Hematopoietic multipotent progenitor cell treated with erythropoietin and hydrocortisone succinate and interleukin-3 and kit ligand, for 8 days (in vitro differentiated cells): ENCODE measurements at regions not wholly inside any gene's neighbourhood (a gene's known extent, or its start where the extent isn't known, plus 50 kb on each side); places are given as distances from the start of the nearest gene placed in this dataset.

Source experiments
- DNase-seq: peaks from one replicate; pipeline ENCODE4 v3.0.0-alpha.2; 2015

DNA sequence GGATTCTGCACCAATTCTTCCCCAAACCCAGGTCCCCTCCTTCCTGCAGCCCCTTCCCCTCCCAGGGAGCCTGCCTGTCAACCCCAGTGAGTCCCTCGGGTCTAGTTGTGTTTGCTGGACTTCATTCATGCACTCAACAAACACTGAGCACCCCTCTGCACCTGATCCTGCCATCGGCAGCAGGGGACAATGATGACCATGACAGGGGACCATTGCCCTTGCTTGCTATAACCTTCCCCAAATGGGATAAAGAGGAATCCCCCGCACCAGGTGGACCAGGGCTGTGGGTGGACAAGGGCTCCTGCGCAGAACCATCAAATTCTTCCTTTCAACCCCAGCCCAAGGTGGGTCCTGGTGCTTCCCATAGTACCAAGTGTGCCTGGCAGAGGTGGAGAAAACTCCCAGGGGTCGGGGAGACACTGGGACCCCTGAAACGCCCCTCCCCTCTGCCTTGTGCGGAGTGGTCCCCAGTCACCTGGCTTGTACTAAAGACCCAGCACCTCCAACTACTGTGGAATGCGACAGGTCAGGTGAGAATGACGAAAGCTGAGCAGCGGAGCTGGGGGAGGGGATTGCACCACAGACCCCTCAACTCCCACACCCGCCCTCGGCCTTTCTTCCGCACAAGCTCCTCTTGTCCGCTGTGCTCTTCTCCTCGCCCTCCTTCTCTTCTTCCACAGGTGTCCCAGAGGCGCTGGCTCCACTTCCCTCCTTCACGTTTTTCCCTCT, 119.9 kb upstream of the ZNF217 start:
- DNase-seq: no peak

DNA sequence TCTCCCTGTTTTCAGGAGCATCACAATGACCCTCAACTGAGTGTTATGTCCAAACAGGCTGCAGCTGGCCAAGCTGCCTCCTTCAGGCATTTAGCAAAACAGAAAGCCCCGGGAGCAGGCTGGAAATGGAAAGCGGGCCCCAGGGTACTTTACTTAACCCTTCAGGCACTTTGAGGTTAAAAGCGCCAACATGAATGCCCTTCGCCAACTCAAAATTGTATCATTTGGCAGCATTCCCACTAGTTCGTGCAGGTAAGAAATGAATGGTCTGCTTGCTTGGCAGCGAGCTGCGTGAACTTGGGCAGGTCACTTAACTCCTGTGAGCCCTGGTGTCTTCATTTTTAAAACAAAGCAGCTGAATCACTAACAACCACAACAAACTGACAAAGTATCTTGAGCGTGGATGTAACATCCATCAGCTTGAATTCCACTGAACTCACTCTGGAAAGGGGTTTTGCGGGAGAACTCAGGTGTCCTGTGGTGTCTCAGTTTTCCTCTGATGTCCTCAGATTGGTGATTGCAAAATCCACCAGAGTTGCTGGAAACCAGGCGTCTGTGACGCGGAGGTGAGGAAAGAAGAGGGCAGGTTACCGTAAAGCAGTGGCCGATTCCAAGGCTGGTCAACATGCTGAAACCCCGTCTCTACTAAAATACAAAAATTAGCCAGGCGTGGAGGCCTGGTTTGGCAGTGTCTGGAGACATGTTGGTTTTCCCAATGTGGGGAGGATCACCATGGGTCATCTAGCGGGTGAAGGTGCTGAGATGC, 118.8 kb upstream of the ZNF217 start:
- no peak for DNase-seq

DNA sequence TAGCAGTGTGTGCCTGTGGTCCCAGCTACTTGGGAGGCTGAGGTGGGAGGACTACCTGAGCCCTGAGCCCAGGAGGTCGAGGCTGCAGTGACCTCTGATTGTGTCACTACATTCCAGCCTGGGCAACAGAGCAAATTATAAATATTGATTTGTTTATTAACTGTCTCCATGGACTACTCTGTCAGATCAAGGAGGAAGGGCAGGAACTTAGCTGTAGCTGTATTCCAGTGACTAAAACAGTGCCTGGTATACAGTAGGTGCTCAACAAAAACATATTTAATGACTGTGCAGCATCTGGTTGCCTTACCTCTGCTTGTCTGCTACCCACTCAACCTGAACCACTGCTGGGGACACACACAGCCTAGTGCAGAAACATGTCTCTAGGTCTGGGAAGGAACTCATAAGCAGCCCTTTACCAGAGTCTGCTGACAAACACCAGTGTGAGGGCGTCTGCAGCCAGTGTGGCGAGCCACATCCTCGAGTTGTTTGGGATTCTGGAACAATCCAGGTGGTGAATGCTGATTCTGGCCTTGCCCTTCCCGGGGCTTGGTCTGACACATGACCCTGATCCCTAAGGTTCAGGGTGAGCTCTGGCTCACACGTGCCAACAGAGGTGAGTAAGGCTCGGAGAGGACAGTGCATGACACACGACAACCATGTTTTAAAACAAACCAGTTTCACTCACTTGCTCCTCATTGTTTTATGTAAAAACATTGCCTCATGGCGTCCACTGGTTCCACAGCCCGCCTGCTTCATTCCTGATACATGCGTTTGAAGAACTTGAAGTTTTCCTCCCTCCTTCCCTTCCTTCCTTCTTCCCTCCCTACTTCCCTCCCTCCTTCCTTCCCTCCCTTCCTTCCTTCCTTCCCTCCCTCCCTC, 117.9 kb upstream of the ZNF217 start:
- DNase-seq: no peak

DNA sequence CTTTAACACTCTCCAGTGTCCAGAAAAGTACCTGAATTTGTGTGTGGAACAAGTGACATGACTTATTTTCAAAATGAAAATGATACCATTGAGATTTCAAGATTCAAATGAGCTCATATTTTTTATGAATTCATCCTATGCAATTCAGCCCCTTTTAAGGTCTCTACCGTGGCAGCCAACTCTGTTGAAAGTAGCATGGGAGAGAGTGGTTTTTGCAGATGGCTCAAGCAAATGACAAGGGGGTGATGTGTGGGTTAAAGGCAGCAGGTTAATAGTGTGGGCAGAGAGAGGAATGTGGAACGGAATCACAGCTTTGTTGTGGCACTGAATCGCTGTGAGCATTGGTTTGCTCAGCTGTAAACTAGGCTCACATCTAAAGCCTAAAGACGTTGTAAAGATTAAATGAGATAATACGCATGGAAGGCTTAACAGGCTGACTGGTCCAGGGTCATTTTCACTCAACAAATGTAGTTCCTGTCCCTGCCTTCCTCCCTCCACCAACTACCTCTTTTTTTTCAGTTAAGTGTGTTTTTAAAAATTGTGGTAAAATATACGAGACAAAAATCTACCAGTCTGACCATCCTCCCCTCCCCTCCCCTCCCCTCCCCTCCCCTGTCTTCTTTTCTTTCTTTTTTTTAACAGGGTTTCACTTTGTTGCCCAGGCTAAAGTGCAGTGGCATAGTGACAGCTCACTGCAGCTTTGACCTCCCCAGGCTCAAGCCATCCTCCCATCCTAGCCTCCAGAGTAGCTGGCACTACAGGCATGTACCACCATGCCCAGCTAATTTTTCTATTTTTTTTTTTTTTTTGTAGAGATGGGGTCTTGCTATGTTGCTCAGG, 114.7 kb upstream of the ZNF217 start:
- DNase-seq: no peak

DNA sequence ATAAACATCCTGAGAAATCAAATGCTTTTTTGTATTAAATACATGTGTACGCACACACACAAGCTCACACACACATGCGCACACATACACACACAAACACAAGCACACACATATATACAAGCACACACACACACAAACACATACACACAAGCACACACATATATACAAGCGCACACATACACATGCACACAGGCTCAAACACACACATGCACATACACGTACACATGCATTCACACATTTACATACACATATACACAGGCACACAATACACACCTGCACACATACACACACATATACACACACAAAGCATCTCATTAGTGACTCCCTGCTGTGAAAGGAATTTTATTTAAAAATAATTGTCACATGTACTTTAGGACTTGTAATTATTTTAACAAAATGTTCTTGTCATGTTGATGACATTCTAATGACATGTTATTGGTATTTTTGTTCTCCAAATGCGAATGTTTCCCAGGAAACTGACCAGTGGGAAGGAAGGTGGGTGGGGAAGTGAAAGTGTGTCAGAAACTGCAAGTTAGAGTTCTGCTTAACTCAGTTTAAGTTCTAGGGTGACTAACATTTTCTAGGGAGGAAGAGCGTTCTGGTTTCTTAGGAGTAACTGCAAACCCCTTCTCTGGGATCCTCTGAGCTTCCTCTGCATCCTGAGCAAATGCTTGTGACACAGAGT, 113.9 kb upstream of the ZNF217 start:
- no peak for DNase-seq

DNA sequence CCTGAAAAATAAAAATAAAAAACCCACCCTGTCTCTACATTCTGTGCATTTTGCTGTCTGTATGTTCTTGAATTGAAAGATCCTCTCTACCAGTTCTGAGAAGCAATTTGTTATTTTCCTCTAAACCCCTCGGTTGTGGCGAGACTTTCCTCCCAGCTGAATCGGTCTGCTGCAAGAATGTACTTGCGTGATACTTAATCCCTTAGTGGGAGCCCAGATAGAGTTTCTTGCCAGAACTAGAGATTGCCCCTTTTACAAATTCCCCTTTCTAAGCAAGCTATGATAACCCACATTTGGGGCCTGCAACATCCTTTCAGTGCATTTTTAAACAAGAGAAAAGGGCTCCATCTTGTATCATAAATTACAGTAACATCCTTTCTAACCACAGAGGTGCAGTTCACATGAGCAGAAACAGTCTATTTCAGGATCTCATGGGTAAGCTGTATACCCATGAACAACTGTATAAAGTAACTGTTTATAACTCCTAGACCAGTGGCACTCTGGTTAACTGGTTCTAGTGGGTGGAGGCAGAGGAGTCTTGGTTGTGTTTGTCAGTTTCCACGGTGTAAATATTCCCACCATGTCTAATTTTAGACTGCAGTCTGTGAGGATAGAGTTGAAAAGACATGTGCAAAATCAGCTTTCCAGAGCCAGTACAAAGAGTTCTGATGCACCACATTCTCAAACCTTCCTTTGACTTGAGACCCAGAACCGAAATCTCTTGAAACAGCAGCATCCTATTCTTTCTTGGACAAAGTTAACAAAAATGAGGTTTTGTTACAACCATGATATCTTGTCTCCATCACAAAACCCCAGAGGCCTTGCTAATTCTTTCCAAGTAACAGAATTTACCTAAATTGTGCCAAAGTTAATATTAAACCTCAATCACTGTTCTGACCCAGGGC, 113.1 kb upstream of the ZNF217 start:
- DNase-seq: no peak

DNA sequence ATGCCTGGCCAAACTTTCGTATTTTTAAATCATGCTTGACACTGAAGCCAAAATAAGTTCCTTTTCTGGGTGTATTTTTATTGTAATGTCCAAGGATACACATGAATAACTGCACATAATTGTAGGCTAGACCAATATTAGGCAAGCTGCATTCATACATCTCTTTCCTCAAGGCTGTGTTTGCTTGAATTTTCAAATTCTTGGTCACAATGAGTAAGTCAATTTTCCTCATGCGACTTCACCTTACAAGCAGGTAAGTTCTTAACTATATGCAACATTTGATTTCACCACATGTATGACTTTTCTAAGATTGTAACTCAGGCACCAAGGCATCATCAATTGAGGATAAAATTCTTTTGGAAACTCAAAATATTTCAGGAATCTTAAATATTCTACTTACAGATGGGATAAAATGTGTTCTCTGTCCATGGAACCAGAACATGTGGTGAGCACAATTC, 112.4 kb upstream of the ZNF217 start:
- no peak for DNase-seq

DNA sequence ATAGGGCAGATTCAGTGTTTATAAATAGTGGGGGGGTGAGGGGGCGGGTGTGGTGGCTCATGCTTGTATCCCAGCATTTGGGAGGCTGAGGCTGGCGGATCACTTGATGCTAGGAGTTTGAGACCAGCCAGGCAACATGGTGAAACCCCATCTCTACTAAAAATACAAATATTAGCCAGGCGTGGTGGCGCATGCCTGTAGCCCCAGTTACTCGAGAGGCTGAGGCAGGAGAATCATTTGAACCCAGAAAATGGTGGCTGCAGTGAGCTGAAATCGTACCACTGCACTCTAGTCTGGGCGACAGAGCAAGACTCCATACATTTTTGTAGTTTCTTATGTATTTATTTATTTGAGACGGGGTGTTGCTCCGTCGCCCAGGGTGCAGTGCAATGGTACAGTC, 109.0 kb upstream of the ZNF217 start:
- no peak for DNase-seq

DNA sequence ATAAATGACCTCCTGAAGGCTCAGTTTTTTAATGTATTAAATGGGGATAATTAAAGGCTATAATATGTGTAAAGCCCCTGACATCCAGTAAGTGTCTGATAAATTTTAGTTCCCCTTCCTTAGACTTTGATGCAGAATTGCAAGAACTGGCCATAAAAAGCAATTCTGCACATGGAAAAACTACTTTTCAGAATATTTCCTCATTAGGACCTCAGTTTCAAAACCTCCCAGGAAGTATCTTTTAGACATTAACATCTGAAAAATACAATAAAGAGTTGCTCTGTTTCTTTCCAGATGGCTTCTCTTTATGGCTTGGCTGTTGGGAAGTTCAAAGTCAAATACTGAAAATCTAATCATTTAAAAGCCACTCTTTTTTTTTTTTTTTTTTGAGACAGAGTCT, 106.3 kb upstream of the ZNF217 start:
- no peak for DNase-seq

DNA sequence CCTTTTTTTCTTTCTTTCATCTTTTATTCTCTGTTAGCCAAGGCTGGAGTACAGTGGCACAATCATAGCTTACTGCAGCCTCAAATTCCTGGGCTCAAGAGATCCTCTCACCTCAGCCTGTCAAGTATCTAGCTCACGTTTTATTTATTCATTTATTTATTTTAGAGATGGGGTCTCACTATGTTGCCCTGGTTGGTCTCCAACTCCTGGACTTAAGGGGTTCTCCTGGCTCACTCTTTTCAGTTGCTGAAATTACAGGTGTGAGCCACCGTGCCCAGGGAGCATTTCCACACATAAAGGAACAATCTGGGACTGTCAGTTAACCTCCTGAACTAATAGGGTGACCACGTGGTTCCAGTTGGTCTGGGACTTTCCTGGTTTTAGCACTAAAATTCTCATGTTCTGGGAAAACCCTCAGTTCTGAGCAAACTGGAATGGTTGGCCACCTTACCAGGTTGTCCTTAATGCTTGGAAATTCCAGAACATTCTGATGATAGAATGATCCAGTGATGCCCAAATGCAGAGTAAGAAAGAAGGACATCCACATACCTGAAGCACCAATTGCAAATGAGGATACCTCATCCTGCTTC, 105.5 kb upstream of the ZNF217 start:
- no peak for DNase-seq

DNA sequence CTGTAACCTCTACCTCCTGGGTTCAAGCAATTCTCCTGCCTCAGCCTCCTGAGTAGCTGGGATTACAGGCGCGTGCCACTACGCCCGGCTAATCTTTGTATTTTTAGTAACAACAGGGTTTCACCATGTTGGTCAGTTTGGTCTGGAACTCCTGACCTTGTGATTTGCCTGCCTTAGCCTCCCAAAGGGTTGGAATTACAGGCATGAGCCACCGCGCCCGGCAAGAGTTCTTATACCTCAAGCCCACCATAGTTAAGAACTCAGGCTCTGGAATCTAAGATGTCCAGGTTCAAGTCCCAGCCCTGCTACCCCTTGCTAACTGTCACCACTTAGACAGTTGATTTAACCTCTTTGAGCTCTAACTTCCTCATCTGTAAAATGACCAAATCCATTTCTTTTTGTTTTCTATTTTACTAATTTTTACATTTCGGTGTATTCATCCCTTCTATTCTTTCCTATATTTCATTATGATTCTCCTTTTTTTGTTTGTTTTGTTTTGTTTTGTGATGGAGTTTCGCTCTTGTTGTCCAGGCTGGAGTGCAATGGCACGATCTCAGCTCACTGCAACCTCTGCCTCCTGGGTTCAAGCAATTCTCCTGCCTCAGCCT, 104.8 kb upstream of the ZNF217 start:
- no peak for DNase-seq

DNA sequence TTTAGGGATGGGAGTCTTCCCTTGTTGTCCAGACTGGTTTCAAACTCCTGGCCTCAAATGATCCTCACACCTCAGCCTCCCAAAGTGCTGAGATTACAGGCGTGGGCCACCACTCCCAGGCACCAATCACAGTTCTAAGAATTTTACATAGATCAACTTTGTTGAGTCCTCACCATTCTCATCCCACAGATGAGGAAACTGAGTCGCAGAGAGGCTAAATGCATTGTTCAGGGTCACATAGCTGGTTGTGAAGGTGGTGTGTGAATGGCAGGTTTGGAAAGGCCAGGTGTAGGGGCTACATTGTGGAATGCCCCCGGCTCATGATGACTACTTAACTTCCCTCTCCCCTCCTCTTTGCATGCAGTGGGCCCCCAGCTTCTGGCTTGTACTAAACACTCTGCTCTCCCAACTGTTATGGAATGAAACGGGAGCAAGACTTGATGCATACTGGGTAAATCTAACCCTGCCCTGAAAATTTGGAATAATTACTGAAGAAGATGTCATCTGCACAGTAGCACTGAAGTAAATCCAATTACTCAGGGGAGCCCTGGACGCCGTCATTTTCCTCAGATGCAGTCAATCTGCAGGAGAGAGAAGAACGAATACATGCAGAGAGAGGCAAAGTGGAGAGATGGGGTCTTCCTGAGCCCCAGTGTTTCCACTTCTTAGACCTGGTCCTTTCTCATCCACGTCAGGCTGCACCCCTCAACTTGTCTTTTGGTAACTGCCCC, 102.3 kb upstream of the ZNF217 start:
- no peak for DNase-seq

DNA sequence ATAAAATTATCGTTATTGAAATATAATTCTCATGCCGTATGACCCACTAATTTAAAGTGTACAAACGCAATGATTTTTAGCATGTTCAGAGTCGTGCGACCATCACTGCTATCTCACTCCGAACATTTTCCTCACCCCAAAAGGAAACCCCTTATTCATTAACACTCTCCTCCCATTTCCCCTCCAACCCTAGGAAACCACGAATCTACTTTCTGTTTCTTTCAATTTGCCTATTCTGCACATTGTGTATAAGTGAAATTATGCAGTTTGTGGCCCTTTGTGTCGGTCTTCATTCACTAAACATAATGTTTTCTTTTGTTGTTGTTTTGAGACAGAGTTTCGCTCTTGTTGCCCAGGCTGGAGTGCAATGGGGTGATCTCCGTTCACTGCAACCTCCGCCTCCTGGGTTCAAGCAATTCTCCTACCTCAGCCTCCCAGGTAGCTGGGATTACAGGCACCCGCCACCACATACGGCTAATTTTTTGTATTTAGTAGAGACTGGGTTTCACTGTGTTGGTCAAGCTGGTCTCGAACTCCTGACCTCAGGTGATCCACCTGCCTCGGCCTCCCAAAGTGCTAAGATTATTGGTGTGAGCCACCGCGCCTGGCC, 99.7 kb upstream of the ZNF217 start:
- no peak for DNase-seq

DNA sequence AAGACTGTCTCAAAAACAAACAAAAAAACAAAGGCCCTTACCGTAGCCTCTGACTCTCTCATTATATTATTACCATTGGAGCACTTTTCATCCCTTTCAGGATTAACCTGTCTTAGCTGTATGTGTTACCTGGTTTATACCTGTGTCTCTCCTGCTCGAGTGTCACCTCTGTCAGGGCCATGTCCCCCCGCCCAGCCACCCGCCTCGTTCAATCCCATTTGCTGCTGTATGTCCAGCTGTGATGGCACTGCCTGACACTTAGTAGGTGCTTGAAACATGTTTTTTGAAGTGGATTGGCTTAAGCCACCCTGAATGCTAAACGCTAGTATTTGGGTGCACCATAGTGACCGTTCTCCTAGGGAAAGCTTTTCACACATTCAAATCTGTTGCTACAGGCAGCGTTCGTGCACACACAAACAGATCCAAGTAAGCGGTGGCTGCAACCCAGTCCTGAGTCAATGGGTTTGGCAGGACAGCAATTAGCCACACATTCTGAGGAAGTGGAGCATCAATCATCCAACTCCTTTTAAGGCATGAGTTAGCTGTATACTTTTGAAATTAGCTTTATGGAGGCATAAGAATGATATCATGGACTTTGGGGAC, 98.9 kb upstream of the ZNF217 start:
- DNase-seq: no peak

DNA sequence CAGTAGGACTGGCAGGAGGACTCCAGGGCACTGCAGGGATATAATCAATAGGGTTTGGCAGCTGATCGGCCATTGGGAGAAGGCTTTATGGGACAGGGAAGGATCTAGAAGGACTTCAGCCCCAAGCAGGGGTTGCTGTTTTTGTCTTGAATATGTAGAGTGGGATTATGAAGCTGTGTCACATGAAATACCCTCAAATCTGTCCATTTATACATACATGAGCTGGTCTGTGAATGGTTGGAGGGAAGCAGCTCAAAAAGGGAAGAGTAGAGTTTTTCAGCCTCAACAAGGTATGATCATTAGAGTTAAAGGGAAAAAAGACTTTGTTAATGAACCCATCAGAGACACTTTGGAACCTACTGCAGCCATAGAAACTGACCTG, 98.2 kb upstream of the ZNF217 start:
- DNase-seq: no peak

DNA sequence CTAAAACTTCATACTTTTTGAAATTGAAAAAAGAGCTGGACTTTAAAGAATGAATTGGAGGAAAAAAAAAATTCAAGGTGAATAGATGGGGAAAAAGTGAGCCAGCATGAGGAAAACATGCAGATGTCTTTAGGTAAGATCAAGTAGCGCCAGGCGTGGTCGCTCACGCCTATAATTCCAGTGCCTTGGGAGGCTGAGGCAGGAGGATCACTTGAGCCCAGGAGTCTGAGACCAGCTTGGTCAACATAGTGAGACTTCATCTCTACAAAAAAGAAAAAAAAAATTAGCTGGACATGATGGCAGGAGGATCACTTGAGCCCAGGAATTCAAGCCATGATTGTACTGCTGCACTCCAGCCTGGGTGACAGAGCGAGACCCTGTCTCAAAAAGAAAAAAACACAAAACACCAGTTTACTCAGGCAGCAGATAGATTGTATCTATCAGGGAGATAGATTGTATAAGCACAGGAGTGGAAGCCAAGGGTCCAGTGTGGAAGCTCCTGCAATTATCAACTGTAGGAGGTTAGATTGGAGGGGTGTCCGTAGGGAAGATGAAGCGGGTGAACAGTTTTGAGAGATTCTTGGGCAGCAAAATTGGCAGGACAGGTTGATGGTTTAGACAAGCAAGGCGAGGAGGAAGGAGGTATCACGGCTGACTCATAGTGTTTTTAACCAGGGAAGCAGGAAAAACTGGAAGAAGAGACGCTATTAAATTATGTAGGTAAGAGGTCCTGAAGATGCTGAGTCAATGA, 97.6 kb upstream of the ZNF217 start:
- no peak for DNase-seq

DNA sequence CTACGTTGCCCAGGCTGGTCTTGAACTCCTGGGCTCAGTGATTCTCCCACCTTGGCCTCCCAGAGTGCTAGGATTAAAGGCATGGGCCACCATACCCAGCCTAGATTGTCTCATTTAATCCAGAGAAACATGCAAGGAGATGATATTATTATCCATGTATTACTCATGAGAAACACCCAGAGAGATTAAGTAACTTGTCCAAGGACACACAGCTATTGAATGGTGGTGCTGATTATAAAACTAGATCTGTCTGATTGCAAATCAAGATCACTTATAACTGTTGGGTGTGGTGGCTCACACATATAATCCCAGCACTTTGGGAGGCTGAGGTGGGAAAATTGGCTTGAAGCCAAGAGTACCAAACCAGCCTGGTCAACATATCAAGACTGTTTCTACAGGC, 94.4 kb upstream of the ZNF217 start:
- DNase-seq: no peak
